ENCODE measurements at regions not wholly inside any gene's neighbourhood (a gene's known extent, or its start where the extent isn't known, plus 50 kb on each side); places are given as distances from the start of the nearest gene placed in this dataset.

- no peak for DNase-seq (ENCODE audit: low read depth in 2 of 2)
Observed at GRCh38 chr2:213202011-213202410, 50.6 kb upstream of the IKZF2 start.

- no peak for DNase-seq (ENCODE audit: low read depth in 2 of 2)
Observed at GRCh38 chr2:213205944-213206343, 54.5 kb upstream of the IKZF2 start.

- DNase-seq (ENCODE audit: low read depth in 2 of 2): no peak
Observed at GRCh38 chr2:213213186-213213585, 61.8 kb upstream of the IKZF2 start.

GRCh38 chr2:213214209-213214608 lies 62.8 kb upstream of the IKZF2 start:
- DNase-seq (ENCODE audit: low read depth in 2 of 2): no peak

GRCh38 chr2:213216461-213216860 lies 65.0 kb upstream of the IKZF2 start:
- no peak for DNase-seq (ENCODE audit: low read depth in 2 of 2)

- no peak for DNase-seq (ENCODE audit: low read depth in 2 of 2)
Observed at GRCh38 chr2:213219816-213220215, 64.4 kb upstream of the SPAG16 start.

GRCh38 chr2:213220967-213221603 lies 63.2 kb upstream of the SPAG16 start:
- no peak for DNase-seq (ENCODE audit: low read depth in 2 of 2)

- no peak for DNase-seq (ENCODE audit: low read depth in 2 of 2)
Observed at GRCh38 chr2:213221957-213222356, 62.3 kb upstream of the SPAG16 start.

- DNase-seq (ENCODE audit: low read depth in 2 of 2): no peak
Observed at GRCh38 chr2:213224366-213224765, 59.9 kb upstream of the SPAG16 start.

- no peak for DNase-seq (ENCODE audit: low read depth in 2 of 2)
Observed at GRCh38 chr2:213225866-213226265, 58.4 kb upstream of the SPAG16 start.

- no peak for DNase-seq (ENCODE audit: low read depth in 2 of 2)
Observed at GRCh38 chr2:213227458-213227857, 56.8 kb upstream of the SPAG16 start.

GRCh38 chr2:213228638-213229037 lies 55.6 kb upstream of the SPAG16 start:
- DNase-seq (ENCODE audit: low read depth in 2 of 2): no peak

- no peak for DNase-seq (ENCODE audit: low read depth in 2 of 2)
Observed at GRCh38 chr2:213229814-213230213, 54.5 kb upstream of the SPAG16 start.

GRCh38 chr2:213231966-213232365 lies 52.3 kb upstream of the SPAG16 start:
- DNase-seq (ENCODE audit: low read depth in 2 of 2): no peak

- peak in 1 of 2 donors; percentile 9 for DNase-seq (ENCODE audit: low read depth in 2 of 2)
Observed at GRCh38 chr2:213232649-213233437, 51.4 kb upstream of the SPAG16 start.

GRCh38 chr2:213233438-213234330 lies 50.6 kb upstream of the SPAG16 start:
- no peak for DNase-seq (ENCODE audit: low read depth in 2 of 2)
